ENCODE measurements at regions not wholly inside any gene's neighbourhood (a gene's known extent, or its start where the extent isn't known, plus 50 kb on each side); places are given as distances from the start of the nearest gene placed in this dataset.
A peak's percentile ranks its signal among the peaks of the same experiment; 100 is the strongest.

DNA sequence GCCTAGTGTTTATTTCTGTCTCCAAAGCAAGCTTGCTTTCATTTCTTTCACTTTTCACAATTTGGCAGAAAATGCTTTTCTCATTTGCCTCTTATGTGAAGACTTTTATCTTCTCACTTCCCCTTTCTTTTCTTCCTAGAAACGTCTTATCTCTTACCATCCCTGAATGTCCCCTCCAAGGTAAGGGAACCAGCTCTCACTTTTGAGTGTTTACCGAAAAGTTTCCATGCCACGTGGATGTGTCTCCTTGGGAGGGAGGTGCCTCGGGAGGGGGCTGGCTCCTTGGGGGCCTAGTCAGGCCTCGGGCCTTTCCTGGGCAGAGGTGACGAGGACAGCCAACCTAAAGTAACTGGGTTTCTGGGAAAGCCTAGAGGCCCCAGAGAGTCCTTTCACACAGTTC, 127.4 kb downstream of the CD24 start (continued):
- TF ChIP-seq, protein P1, sequence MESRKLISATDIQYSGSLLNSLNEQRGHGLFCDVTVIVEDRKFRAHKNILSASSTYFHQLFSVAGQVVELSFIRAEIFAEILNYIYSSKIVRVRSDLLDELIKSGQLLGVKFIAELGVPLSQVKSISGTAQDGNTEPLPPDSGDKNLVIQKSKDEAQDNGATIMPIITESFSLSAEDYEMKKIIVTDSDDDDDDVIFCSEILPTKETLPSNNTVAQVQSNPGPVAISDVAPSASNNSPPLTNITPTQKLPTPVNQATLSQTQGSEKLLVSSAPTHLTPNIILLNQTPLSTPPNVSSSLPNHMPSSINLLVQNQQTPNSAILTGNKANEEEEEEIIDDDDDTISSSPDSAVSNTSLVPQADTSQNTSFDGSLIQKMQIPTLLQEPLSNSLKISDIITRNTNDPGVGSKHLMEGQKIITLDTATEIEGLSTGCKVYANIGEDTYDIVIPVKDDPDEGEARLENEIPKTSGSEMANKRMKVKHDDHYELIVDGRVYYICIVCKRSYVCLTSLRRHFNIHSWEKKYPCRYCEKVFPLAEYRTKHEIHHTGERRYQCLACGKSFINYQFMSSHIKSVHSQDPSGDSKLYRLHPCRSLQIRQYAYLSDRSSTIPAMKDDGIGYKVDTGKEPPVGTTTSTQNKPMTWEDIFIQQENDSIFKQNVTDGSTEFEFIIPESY (IDR thresholded peaks at IDR 0.05), result no peak
- TF ChIP-seq RBBP5 (conservative IDR thresholded peaks at IDR 0.05) (no peak), SMAD5 (IDR thresholded peaks at IDR 0.05; ENCODE audit: low read depth) (no peak), SPI1 (IDR thresholded peaks at IDR 0.05; ENCODE audit: borderline replicate concordance, insufficient read depth, low read depth, low read length) (peak; percentile 93), TCF12 (IDR thresholded peaks at IDR 0.05; ENCODE audit: low read depth, low read length) (no peak), SP1 (IDR thresholded peaks at IDR 0.05; ENCODE audit: low read depth, low read length) (no peak), BHLHE40 (IDR thresholded peaks at IDR 0.05; ENCODE audit: borderline replicate concordance in 1 of 2, low read depth in 2 of 2, low read length in 1 of 2) (no peak; a peak in 1 of 4 replicates), SIN3A (IDR thresholded peaks at IDR 0.05; ENCODE audit: low read depth, low read length) (no peak), SREBF1 (IDR thresholded peaks at IDR 0.05; ENCODE audit: low read length) (no peak), BCL11A (IDR thresholded peaks at IDR 0.05; ENCODE audit: low read depth, low read length) (no peak), NFIC (IDR thresholded peaks at IDR 0.05; ENCODE audit: low read depth, low read length) (peak; percentile 76), BACH1 (IDR thresholded peaks at IDR 0.05; ENCODE audit: borderline replicate concordance) (peak; percentile 41; the same call in 1 of the 2 replicates), CHD2 (IDR thresholded peaks at IDR 0.05; ENCODE audit: borderline replicate concordance, low read depth, low read length) (no peak)
- TF ChIP-seq, protein P2, sequence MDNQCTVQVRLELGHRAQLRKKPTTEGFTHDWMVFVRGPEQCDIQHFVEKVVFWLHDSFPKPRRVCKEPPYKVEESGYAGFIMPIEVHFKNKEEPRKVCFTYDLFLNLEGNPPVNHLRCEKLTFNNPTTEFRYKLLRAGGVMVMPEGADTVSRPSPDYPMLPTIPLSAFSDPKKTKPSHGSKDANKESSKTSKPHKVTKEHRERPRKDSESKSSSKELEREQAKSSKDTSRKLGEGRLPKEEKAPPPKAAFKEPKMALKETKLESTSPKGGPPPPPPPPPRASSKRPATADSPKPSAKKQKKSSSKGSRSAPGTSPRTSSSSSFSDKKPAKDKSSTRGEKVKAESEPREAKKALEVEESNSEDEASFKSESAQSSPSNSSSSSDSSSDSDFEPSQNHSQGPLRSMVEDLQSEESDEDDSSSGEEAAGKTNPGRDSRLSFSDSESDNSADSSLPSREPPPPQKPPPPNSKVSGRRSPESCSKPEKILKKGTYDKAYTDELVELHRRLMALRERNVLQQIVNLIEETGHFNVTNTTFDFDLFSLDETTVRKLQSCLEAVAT (IDR thresholded peaks at IDR 0.05), result no peak
- TF ChIP-seq, protein P3, sequence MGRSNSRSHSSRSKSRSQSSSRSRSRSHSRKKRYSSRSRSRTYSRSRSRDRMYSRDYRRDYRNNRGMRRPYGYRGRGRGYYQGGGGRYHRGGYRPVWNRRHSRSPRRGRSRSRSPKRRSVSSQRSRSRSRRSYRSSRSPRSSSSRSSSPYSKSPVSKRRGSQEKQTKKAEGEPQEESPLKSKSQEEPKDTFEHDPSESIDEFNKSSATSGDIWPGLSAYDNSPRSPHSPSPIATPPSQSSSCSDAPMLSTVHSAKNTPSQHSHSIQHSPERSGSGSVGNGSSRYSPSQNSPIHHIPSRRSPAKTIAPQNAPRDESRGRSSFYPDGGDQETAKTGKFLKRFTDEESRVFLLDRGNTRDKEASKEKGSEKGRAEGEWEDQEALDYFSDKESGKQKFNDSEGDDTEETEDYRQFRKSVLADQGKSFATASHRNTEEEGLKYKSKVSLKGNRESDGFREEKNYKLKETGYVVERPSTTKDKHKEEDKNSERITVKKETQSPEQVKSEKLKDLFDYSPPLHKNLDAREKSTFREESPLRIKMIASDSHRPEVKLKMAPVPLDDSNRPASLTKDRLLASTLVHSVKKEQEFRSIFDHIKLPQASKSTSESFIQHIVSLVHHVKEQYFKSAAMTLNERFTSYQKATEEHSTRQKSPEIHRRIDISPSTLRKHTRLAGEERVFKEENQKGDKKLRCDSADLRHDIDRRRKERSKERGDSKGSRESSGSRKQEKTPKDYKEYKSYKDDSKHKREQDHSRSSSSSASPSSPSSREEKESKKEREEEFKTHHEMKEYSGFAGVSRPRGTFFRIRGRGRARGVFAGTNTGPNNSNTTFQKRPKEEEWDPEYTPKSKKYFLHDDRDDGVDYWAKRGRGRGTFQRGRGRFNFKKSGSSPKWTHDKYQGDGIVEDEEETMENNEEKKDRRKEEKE (IDR thresholded peaks at IDR 0.05), result no peak
- TF ChIP-seq, protein P4, sequence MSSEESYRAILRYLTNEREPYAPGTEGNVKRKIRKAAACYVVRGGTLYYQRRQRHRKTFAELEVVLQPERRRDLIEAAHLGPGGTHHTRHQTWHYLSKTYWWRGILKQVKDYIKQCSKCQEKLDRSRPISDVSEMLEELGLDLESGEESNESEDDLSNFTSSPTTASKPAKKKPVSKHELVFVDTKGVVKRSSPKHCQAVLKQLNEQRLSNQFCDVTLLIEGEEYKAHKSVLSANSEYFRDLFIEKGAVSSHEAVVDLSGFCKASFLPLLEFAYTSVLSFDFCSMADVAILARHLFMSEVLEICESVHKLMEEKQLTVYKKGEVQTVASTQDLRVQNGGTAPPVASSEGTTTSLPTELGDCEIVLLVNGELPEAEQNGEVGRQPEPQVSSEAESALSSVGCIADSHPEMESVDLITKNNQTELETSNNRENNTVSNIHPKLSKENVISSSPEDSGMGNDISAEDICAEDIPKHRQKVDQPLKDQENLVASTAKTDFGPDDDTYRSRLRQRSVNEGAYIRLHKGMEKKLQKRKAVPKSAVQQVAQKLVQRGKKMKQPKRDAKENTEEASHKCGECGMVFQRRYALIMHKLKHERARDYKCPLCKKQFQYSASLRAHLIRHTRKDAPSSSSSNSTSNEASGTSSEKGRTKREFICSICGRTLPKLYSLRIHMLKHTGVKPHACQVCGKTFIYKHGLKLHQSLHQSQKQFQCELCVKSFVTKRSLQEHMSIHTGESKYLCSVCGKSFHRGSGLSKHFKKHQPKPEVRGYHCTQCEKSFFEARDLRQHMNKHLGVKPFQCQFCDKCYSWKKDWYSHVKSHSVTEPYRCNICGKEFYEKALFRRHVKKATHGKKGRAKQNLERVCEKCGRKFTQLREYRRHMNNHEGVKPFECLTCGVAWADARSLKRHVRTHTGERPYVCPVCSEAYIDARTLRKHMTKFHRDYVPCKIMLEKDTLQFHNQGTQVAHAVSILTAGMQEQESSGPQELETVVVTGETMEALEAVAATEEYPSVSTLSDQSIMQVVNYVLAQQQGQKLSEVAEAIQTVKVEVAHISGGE (CRISPR knock-in tag; IDR thresholded peaks at IDR 0.05), result no peak
- TF ChIP-seq, protein P5, sequence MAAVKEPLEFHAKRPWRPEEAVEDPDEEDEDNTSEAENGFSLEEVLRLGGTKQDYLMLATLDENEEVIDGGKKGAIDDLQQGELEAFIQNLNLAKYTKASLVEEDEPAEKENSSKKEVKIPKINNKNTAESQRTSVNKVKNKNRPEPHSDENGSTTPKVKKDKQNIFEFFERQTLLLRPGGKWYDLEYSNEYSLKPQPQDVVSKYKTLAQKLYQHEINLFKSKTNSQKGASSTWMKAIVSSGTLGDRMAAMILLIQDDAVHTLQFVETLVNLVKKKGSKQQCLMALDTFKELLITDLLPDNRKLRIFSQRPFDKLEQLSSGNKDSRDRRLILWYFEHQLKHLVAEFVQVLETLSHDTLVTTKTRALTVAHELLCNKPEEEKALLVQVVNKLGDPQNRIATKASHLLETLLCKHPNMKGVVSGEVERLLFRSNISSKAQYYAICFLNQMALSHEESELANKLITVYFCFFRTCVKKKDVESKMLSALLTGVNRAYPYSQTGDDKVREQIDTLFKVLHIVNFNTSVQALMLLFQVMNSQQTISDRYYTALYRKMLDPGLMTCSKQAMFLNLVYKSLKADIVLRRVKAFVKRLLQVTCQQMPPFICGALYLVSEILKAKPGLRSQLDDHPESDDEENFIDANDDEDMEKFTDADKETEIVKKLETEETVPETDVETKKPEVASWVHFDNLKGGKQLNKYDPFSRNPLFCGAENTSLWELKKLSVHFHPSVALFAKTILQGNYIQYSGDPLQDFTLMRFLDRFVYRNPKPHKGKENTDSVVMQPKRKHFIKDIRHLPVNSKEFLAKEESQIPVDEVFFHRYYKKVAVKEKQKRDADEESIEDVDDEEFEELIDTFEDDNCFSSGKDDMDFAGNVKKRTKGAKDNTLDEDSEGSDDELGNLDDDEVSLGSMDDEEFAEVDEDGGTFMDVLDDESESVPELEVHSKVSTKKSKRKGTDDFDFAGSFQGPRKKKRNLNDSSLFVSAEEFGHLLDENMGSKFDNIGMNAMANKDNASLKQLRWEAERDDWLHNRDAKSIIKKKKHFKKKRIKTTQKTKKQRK (IDR thresholded peaks at IDR 0.05; ENCODE audit: low read depth, low read length), result no peak
